ENCODE measurements at regions not wholly inside any gene's neighbourhood (a gene's known extent, or its start where the extent isn't known, plus 50 kb on each side); places are given as distances from the start of the nearest gene placed in this dataset.
A peak's percentile ranks its signal among the peaks of the same experiment; 100 is the strongest.

- no peak for DNase-seq (ENCODE audit: low read depth)
- TF ChIP-seq CTCF (conservative IDR thresholded peaks at IDR 0.05; ENCODE audit: low read length): no peak
- H3K4me3 ChIP-seq (ENCODE audit: low read length): no peak overlapping the region
Observed at GRCh38 chrY:14292382-14292781, 231.9 kb upstream of the NLGN4Y start.

- no peak overlapping the region for H3K4me3 ChIP-seq (ENCODE audit: low read length)
- DNase-seq (ENCODE audit: low read depth): no peak
- no peak for TF ChIP-seq CTCF (conservative IDR thresholded peaks at IDR 0.05; ENCODE audit: low read length)
Observed at GRCh38 chrY:14300775-14301174, 223.6 kb upstream of the NLGN4Y start.

DNA sequence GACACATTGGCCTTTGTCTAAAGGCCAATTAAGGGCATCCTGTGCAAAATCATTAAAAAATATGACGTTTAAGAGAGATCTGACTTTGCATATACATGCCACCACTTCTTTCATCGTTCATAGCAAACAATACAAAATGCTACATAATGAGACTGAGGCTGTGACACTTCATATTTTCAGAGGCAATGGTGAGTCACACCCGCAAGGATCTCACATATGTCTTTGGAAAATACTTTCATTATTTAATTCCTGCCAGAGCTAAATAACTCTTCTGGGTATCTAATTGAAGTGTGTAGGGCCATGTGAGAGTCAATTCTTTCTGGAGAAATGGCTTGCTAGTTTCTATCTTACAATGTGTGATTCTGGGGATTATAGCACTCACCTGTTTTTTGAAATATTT, 222.8 kb upstream of the NLGN4Y start:
- no peak for TF ChIP-seq CTCF (conservative IDR thresholded peaks at IDR 0.05; ENCODE audit: low read length)

GRCh38 chrY:14328677-14329345, 195.5 kb upstream of the NLGN4Y start:
- no peak; the same call in 1 of the 2 replicates for TF ChIP-seq CTCF (conservative IDR thresholded peaks at IDR 0.05; ENCODE audit: low read length)
- H3K4me3 ChIP-seq (ENCODE audit: low read length): no peak overlapping the region
- DNase-seq (ENCODE audit: low read depth): peak; percentile 43

More for the DNA sequence above, 222.8 kb upstream of the NLGN4Y start:
- no peak overlapping the region for H3K4me3 ChIP-seq (ENCODE audit: low read length)
- DNase-seq (ENCODE audit: low read depth): no peak

DNA sequence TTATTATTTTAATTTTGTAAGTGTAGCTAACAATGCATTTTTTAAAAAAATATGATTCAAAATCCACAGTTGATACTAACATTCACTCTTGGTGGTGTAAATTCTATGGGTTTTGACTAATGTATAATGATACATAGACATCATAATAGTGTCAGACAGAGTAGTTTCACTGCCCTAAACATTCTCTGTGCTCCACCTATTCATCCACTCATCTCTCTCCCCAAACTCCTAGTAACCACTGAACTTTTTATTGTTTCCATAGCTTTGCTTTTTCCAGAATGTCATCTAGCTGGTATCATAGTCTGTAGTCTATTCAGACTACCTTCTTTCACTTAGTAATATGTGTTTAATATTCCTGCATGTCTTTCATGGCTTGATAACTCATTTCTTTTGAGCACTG, 194.0 kb upstream of the NLGN4Y start:
- no peak overlapping the region for H3K4me3 ChIP-seq (ENCODE audit: low read length)
- DNase-seq (ENCODE audit: low read depth): no peak
- TF ChIP-seq CTCF (conservative IDR thresholded peaks at IDR 0.05; ENCODE audit: low read length): no peak

- TF ChIP-seq CTCF (conservative IDR thresholded peaks at IDR 0.05; ENCODE audit: low read length): no peak
- no peak overlapping the region for H3K4me3 ChIP-seq (ENCODE audit: low read length)
- no peak for DNase-seq (ENCODE audit: low read depth)
Observed at GRCh38 chrY:14339524-14339923, 184.8 kb upstream of the NLGN4Y start.

- peak; percentile 43 for DNase-seq (ENCODE audit: low read depth)
- H3K4me3 ChIP-seq (ENCODE audit: low read length): no peak overlapping the region
- no peak for TF ChIP-seq CTCF (conservative IDR thresholded peaks at IDR 0.05; ENCODE audit: low read length)
Observed at GRCh38 chrY:14340459-14341143, 183.7 kb upstream of the NLGN4Y start.

Measured in AG10803 (cell line).